Right lobe of liver (tissue), 6 donors: ENCODE measurements at regions not wholly inside any gene's neighbourhood (a gene's known extent, or its start where the extent isn't known, plus 50 kb on each side); places are given as distances from the start of the nearest gene placed in this dataset.

Experiments
- ATAC-seq, 4 donors: fragments of 200-7000 bp; cut with Tn5 transposase; one replicate each; pipeline ENCODE4 v1.9.1; 2020; ENCODE audit warnings: mild to moderate bottlenecking in 4 of 4, moderate library complexity in 4 of 4
- DNase-seq, 3 donors: peaks; one replicate each; pipeline ENCODE4 v3.0.0-alpha.2; 2020
- H3K27ac ChIP-seq, 3 donors: fragments of 200-600 bp; one replicate each; pipeline ENCODE4 v1.8.0; 2022
- H3K27me3 ChIP-seq, 2 donors: fragments of 200-600 bp; one replicate each; pipeline ENCODE4 v1.8.0; 2022
- H3K36me3 ChIP-seq, 4 donors: fragments of 200-600 bp; sonication (generic) in 1 of 4; one replicate each; pipeline versions ENCODE4 v1.5.1 to v1.8.0; 2017 to 2022; ENCODE audit warnings: control low read depth in 1 of 4
- H3K4me1 ChIP-seq, 4 donors: fragments of 200-600 bp; sonication (generic) in 1 of 4; one replicate each; pipeline versions ENCODE4 v1.5.1 to v1.8.0; 2017 to 2022; ENCODE audit warnings: control low read depth in 1 of 4
- H3K4me3 ChIP-seq, 3 donors: fragments of 200-600 bp; one replicate each; pipeline ENCODE4 v1.8.0; 2022
- H3K9me3 ChIP-seq, 4 donors: fragments of 200-600 bp; sonication (generic) in 1 of 4; one replicate each; pipeline versions ENCODE4 v1.5.1 to v1.8.0; 2017 to 2022; ENCODE audit warnings: control low read depth in 1 of 4
- POLR2A ChIP-seq: fragments of 450-650 bp; IDR thresholded peaks from one replicate; pipeline ENCODE4 v1.6.1; 2017; ENCODE audit warnings: antibody characterized with exemption, mild to moderate bottlenecking
- WGBS: methylation state at CpG from one replicate; pipeline ENCODE4 v1.1.6; 2018; ENCODE audit warnings: low coverage, low lambda C conversion rate; ENCODE audit not compliant: insufficient coverage; ENCODE audit errors: missing lambda C conversion rate; 5-methylcytosine and 5-hydroxymethylcytosine counted together
- intact Hi-C, 2 donors: fragments of 100-400 bp; cut with DNase I; formaldehyde crosslinking; loops; one replicate each; pipeline versions ENCODE4 v1.11.2 to v1.14.1; 2022
- TF ChIP-seq, protein P1 (sequence below), 4 donors: fragments of 200-600 bp in 3 of 4; fragments of 450-650 bp in 1 of 4; IDR thresholded peaks; one replicate each; pipeline versions ENCODE4 v1.5.1 to v1.8.0; 2016 to 2022; ENCODE audit warnings: antibody characterized with exemption in 4 of 4, mild to moderate bottlenecking in 2 of 4
- donor health status: DM: no; HTN: yes; CAD: no.
- donor health status: DM: no; HTN: no; CAD: no.
- donor health status: DM: no; HTN: no; CAD: no.
- donor health status: DM: no; HTN: yes; CAD: no.
- donor health status: DM: no; HTN: yes; CAD: no.

- Histone ChIP-seq H3K4me3 (no peak overlapping the region), H3K27ac (no peak overlapping the region)
- TF ChIP-seq POLR2A = no peak
- TF ChIP-seq, protein P1, sequence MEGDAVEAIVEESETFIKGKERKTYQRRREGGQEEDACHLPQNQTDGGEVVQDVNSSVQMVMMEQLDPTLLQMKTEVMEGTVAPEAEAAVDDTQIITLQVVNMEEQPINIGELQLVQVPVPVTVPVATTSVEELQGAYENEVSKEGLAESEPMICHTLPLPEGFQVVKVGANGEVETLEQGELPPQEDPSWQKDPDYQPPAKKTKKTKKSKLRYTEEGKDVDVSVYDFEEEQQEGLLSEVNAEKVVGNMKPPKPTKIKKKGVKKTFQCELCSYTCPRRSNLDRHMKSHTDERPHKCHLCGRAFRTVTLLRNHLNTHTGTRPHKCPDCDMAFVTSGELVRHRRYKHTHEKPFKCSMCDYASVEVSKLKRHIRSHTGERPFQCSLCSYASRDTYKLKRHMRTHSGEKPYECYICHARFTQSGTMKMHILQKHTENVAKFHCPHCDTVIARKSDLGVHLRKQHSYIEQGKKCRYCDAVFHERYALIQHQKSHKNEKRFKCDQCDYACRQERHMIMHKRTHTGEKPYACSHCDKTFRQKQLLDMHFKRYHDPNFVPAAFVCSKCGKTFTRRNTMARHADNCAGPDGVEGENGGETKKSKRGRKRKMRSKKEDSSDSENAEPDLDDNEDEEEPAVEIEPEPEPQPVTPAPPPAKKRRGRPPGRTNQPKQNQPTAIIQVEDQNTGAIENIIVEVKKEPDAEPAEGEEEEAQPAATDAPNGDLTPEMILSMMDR (IDR thresholded peaks at IDR 0.05) = no peak
These were observed 844.6 kb upstream of the FRG1 start for GRCh38 chr4:189096108-189096507.

DNA sequence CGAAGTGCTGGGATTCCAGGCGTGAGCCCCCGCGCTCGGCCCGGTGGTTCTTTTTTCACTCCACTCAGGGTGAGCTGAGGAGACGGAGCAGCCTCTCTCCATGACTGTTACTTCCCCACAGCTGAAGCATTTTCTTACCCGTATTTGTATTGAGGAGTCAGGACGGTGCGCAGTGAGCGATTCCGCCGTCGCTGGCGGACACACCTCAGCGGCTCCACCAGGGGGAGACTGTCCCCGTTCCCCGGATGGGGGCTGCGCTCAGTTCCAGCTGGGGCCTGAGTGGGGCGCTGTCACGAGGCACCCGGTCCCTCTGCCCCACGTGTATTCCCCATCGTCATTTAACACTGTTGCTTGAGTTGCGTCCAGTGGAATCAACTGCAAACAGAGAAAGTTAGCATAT is 844.0 kb upstream of the FRG1 start:
- Histone ChIP-seq H3K4me1 (no peaks in the 10 kb centered on the region), H3K4me3 (no peak overlapping the region), H3K27me3 (no peaks in the 10 kb centered on the region), H3K9me3 (no peaks in the 10 kb centered on the region), H3K27ac (no peak overlapping the region), H3K36me3 (no peaks in the 10 kb centered on the region)
- TF ChIP-seq, protein P1 (IDR thresholded peaks at IDR 0.05) = no peak
- no peak for TF ChIP-seq POLR2A
- WGBS = 93% methylated on average over 6 of the region's 25 CpGs
- intact Hi-C loops = no loop called here
- ATAC-seq = no peak
- DNase-seq = no peak

More at GRCh38 chr4:189096108-189096507, 844.6 kb upstream of the FRG1 start:
- H3K36me3 ChIP-seq = no peaks in the 10 kb centered on the region
- no peaks in the 10 kb centered on the region for H3K27me3 ChIP-seq
- WGBS = 89% methylated on average over 6 of the region's 16 CpGs
- intact Hi-C loops = no loop called here
- H3K4me1 ChIP-seq = no peaks in the 10 kb centered on the region
- no peak for DNase-seq
- no peak for ATAC-seq
- no peaks in the 10 kb centered on the region for H3K9me3 ChIP-seq

DNA sequence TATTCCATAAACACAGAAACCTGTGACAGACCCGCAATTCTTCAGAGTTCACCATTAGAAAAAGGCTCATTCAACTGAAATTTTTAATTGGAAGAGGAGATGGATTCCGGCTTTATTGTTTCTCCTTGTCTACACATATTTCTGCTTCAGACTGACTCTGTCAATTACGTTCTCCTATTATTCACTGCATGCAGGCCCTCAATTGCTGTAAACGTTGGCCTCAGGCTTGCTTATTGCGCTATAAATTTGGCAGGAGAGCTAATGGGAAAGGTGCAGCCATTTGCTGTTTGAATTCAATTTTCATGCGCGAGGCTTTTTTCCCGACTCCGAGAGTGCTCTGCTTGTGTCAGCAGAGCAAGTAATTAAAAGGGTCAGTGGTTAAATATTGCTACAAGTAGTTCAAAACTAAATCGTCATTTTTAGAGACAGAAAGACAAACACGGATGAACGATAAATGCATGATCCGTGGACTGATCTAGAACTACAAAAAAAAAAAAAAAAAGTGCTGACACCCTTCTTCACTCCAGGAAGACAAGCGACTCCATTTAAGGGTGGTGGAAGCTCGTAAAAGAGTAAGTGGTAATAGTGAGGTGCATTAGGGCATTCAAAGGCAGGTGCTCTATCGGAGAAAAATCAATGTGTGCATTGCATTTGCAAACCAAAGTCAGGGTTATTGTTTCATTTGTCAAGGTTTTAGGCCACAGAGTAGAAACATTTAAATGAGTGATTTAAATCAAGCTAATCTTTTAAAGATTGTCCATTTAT is 841.6 kb upstream of the FRG1 start:
- intact Hi-C loops = no loop called here
- no peak for DNase-seq
- Histone ChIP-seq H3K9me3 (no peaks in the 10 kb centered on the region), H3K4me3 (no peak overlapping the region), H3K4me1 (no peaks in the 10 kb centered on the region), H3K27ac (no peak overlapping the region), H3K36me3 (no peaks in the 10 kb centered on the region), H3K27me3 (no peaks in the 10 kb centered on the region)
- no peak for ATAC-seq
- TF ChIP-seq, protein P1 (IDR thresholded peaks at IDR 0.05) = no peak
- no peak for TF ChIP-seq POLR2A
- WGBS = 69% methylated on average over 15 of the region's 16 CpGs

DNA sequence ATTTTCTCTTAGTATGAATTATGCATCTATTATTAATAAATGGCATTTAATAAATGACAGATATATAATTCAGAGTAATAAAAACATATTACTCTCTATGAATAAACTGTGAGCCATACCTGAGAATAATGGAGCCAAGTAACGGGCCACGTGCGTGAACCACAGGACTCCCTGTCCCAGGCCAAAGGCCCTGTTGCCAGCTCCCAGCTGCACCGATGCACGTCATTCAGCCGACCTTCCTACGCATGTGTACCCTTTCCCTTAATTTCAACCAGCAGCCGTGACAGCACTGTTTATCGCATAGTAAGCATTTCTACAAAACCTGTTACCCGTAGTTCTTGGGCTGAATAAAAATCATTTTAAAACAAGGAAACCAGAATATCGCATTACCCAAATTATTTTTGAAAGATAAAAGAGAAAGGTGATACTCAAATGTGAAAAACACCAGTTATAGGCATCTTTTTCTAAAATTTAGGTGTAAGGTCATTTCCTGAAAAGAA is 827.2 kb upstream of the FRG1 start:
- no peak for DNase-seq
- H3K9me3 ChIP-seq = no peaks in the 10 kb centered on the region
- no peaks in the 10 kb centered on the region for H3K36me3 ChIP-seq
- no peak overlapping the region for H3K4me3 ChIP-seq
- ATAC-seq = no peak
- H3K27ac ChIP-seq = no peak overlapping the region
- H3K4me1 ChIP-seq = no peaks in the 10 kb centered on the region
- 68% methylated on average over 11 of the region's 11 CpGs for WGBS
- no peaks in the 10 kb centered on the region for H3K27me3 ChIP-seq
- TF ChIP-seq, protein P1 (IDR thresholded peaks at IDR 0.05) = no peak
- no peak for TF ChIP-seq POLR2A
- intact Hi-C loops = no loop called here
